Astrocyte (in vitro differentiated cells and primary cell): ENCODE measurements at regions not wholly inside any gene's neighbourhood (a gene's known extent, or its start where the extent isn't known, plus 50 kb on each side); places are given as distances from the start of the nearest gene placed in this dataset.

Experiments used
- DNase-seq: peaks from one replicate; pipeline ENCODE4 v3.0.0-alpha.2; 2010; ENCODE audit warnings: low read depth
- FAIRE-seq: peaks from 2 replicates; lab custom pipeline; 2011; peaks lifted over from hg19 to GRCh38; lab: Jason Lieb, UNC
- H2AFZ ChIP-seq: 2 replicates; pipeline ENCODE4 v1.6.0; 2012; ENCODE audit warnings: low read depth, low read length, inconsistent platforms
- H3K27ac ChIP-seq: 2 replicates; pipeline ENCODE4 v1.5.1; 2011; ENCODE audit warnings: low read depth, low read length, inconsistent platforms
- H3K27me3 ChIP-seq: 2 replicates; pipeline ENCODE4 v1.6.0; 2011; ENCODE audit warnings: low read length, inconsistent platforms; ENCODE audit not compliant: insufficient read depth
- H3K36me3 ChIP-seq: 2 replicates; pipeline ENCODE4 v1.5.1; 2011; ENCODE audit warnings: low read length, inconsistent platforms; ENCODE audit not compliant: insufficient read depth
- H3K4me1 ChIP-seq: 2 replicates; pipeline ENCODE4 v1.5.1; 2011; ENCODE audit warnings: low read length, inconsistent platforms; ENCODE audit not compliant: insufficient read depth
- H3K4me2 ChIP-seq: 2 replicates; pipeline ENCODE4 v1.6.0; 2012; ENCODE audit warnings: low read length, inconsistent platforms
- H3K4me3 ChIP-seq: 2 replicates; pipeline ENCODE4 v1.5.1; 2011; ENCODE audit warnings: low read depth, mild to moderate bottlenecking, low read length, inconsistent platforms; ENCODE audit not compliant: insufficient read depth
- H3K79me2 ChIP-seq: 2 replicates; pipeline ENCODE4 v1.6.0; 2012; ENCODE audit warnings: mild to moderate bottlenecking, low read length, inconsistent platforms; ENCODE audit not compliant: insufficient read depth
- H3K9ac ChIP-seq: 2 replicates; pipeline ENCODE4 v1.6.0; 2012; ENCODE audit warnings: mild to moderate bottlenecking, low read length, inconsistent platforms
- H3K9me3 ChIP-seq: 2 replicates; pipeline ENCODE4 v1.5.1; 2012; ENCODE audit warnings: low read depth, mild to moderate bottlenecking, low read length, inconsistent platforms; ENCODE audit not compliant: insufficient read depth
- H4K20me1 ChIP-seq: 2 replicates; pipeline ENCODE4 v1.6.0; 2012; ENCODE audit warnings: low read length, inconsistent platforms; ENCODE audit not compliant: insufficient read depth
- H3K27ac Mint-ChIP-seq: one replicate; pipeline ENCODE4 v1.8.0; 2021; ENCODE audit warnings: mild to moderate bottlenecking, mixed read lengths; ENCODE audit not compliant: unreplicated experiment
- H3K27me3 Mint-ChIP-seq: one replicate; pipeline ENCODE4 v1.8.0; 2021; ENCODE audit warnings: low read depth, mixed read lengths; ENCODE audit not compliant: unreplicated experiment
- H3K36me3 Mint-ChIP-seq: one replicate; pipeline ENCODE4 v1.8.0; 2021; ENCODE audit warnings: low read depth, mixed read lengths; ENCODE audit not compliant: unreplicated experiment
- H3K4me1 Mint-ChIP-seq: one replicate; pipeline ENCODE4 v1.8.0; 2021; ENCODE audit warnings: low read depth, mixed read lengths; ENCODE audit not compliant: unreplicated experiment
- H3K4me3 Mint-ChIP-seq: one replicate; pipeline ENCODE4 v1.8.0; 2021; ENCODE audit warnings: mild to moderate bottlenecking, moderate library complexity, mixed read lengths; ENCODE audit not compliant: unreplicated experiment
- H3K9me3 Mint-ChIP-seq: one replicate; pipeline ENCODE4 v1.8.0; 2021; ENCODE audit warnings: mild to moderate bottlenecking, mixed read lengths; ENCODE audit not compliant: unreplicated experiment
- EZH2 ChIP-seq: IDR thresholded peaks from 2 replicates; pipeline ENCODE4 v1.6.1; 2012; ENCODE audit warnings: mild to moderate bottlenecking, low read length, inconsistent platforms; ENCODE audit not compliant: insufficient read depth
- TF ChIP-seq, protein P1 (sequence below): IDR thresholded peaks from 2 replicates; pipeline ENCODE4 v1.5.1; 2011; ENCODE audit warnings: low read depth, mild to moderate bottlenecking, inconsistent platforms, low read length, moderate library complexity; ENCODE audit not compliant: insufficient read depth

DNA sequence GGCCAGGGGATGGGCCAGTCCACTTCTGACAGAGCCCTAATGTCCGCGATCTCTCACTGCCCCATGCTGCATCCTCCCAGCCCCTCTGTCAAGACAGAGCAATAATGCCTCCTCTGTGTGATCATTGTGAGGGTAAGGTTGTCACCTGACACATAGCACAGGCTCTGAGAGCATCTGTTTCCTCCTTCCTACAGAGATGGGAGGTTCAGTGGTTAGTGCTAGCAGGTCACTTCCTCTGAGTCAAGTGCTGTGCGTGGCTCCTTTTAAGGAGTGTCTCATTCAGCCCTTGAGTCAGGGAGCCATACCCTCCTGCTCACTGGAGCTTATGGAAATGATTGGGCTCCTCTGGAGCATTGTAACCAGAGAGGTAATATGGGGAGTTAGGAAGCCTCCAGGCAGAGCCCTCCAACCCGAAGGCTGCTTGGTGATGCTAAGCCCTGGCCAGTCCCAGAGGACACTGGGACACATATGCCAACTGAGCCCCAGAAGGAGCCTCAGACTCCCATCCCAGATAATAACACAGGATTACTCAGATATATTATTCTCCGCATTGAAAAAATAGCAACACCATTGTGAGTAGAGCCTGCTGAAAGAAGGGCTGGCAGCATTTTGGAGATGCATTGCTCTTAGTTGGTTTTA, 189.0 kb downstream of the GALNT1 start:
- no peak overlapping the region for H3K4me2 ChIP-seq
- no peaks in the 10 kb centered on the region for H4K20me1 ChIP-seq
- no peaks in the 10 kb centered on the region for H3K79me2 ChIP-seq
- Mint-ChIP-seq H3K27me3 (peaks cover 5% of the 10 kb centered on the region), H3K27ac (no peak overlapping the region), H3K4me1 (no peaks in the 10 kb centered on the region), H3K4me3 (no peak overlapping the region), H3K36me3 (no peaks in the 10 kb centered on the region), H3K9me3 (no peaks in the 10 kb centered on the region)
- no peak for TF ChIP-seq EZH2
- TF ChIP-seq, protein P1, sequence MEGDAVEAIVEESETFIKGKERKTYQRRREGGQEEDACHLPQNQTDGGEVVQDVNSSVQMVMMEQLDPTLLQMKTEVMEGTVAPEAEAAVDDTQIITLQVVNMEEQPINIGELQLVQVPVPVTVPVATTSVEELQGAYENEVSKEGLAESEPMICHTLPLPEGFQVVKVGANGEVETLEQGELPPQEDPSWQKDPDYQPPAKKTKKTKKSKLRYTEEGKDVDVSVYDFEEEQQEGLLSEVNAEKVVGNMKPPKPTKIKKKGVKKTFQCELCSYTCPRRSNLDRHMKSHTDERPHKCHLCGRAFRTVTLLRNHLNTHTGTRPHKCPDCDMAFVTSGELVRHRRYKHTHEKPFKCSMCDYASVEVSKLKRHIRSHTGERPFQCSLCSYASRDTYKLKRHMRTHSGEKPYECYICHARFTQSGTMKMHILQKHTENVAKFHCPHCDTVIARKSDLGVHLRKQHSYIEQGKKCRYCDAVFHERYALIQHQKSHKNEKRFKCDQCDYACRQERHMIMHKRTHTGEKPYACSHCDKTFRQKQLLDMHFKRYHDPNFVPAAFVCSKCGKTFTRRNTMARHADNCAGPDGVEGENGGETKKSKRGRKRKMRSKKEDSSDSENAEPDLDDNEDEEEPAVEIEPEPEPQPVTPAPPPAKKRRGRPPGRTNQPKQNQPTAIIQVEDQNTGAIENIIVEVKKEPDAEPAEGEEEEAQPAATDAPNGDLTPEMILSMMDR = no peak
- no peak overlapping the region for H3K27ac ChIP-seq
- DNase-seq (no peak), FAIRE-seq (no peak)
- no peaks in the 10 kb centered on the region for H3K36me3 ChIP-seq
- no peak overlapping the region for H3K4me3 ChIP-seq
- H3K9me3 ChIP-seq = no peaks in the 10 kb centered on the region
- no peaks in the 10 kb centered on the region for H3K4me1 ChIP-seq
- H3K27me3 ChIP-seq = no peaks in the 10 kb centered on the region
- H3K9ac ChIP-seq = no peak overlapping the region
- no peak overlapping the region for H2AFZ ChIP-seq

DNA sequence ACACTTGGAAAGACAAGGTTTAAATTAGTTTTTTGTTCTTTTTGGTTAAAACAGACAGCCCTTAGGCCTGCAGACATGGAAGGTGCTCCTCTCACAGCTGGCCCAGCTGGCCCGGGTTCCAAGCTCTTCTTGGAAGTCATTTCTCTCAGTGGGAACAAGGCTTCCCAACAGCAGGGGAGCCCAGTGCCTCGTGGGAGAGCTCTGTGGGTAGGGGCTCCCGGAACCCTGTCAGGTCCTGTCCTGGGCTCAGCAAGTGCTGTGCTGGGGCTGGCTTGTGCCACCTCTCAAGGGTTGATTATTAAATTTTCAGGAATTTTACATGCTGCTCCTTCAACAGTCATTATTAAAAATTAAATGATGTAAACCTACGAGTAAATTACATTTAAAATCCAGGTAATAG, 189.6 kb downstream of the GALNT1 start:
- H3K36me3 ChIP-seq = no peaks in the 10 kb centered on the region
- Mint-ChIP-seq H3K27ac (no peak overlapping the region), H3K9me3 (no peaks in the 10 kb centered on the region), H3K27me3 (peaks cover 5% of the 10 kb centered on the region), H3K36me3 (no peaks in the 10 kb centered on the region), H3K4me1 (no peaks in the 10 kb centered on the region), H3K4me3 (no peak overlapping the region)
- no peak overlapping the region for H3K27ac ChIP-seq
- H3K4me2 ChIP-seq = no peak overlapping the region
- no peaks in the 10 kb centered on the region for H3K9me3 ChIP-seq
- H3K79me2 ChIP-seq = no peaks in the 10 kb centered on the region
- DNase-seq = no peak
- FAIRE-seq = no peak
- H3K27me3 ChIP-seq = no peaks in the 10 kb centered on the region
- H2AFZ ChIP-seq = no peak overlapping the region
- H3K9ac ChIP-seq = no peak overlapping the region
- no peak for TF ChIP-seq EZH2
- TF ChIP-seq, protein P1 = no peak
- H3K4me1 ChIP-seq = no peaks in the 10 kb centered on the region
- no peak overlapping the region for H3K4me3 ChIP-seq
- no peaks in the 10 kb centered on the region for H4K20me1 ChIP-seq

DNA sequence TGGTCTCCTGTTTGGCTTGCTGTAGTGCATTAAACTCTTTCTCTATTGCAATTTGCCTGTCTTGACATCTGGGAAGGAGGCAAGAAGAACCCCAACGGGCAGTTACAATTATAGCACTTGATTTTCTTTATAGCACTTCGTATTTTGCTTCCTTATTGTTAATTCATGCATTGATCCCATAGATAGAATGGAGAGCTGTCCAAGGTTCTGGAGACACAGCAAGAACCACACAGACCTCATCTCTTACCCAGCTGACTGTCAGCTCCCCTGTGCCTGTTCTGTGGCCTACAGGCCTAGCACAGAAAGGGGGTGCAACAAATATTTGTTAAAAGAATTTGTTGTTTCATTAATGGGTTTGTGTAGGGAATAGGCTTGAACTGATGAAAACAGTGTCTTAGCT, 194.3 kb downstream of the GALNT1 start:
- peaks cover 6% of the 10 kb centered on the region for H3K4me1 Mint-ChIP-seq

More for the DNA sequence above, 194.3 kb downstream of the GALNT1 start:
- H3K9me3 Mint-ChIP-seq = no peaks in the 10 kb centered on the region
- Histone ChIP-seq H2AFZ (no peak overlapping the region), H3K79me2 (no peaks in the 10 kb centered on the region), H3K4me3 (no peak overlapping the region), H4K20me1 (no peaks in the 10 kb centered on the region), H3K27ac (no peak overlapping the region), H3K9ac (no peak overlapping the region), H3K9me3 (no peaks in the 10 kb centered on the region), H3K36me3 (no peaks in the 10 kb centered on the region), H3K4me1 (no peaks in the 10 kb centered on the region), H3K4me2 (no peak overlapping the region), H3K27me3 (no peaks in the 10 kb centered on the region)
- H3K36me3 Mint-ChIP-seq = no peaks in the 10 kb centered on the region
- FAIRE-seq (no peak), DNase-seq (peak; percentile 7)
- no peak for TF ChIP-seq EZH2
- TF ChIP-seq, protein P1 = no peak
- peaks cover 7% of the 10 kb centered on the region for H3K27me3 Mint-ChIP-seq
- H3K4me3 Mint-ChIP-seq = no peak overlapping the region
- H3K27ac Mint-ChIP-seq = no peak overlapping the region
